HEK293 (cell line): ENCODE measurements at regions not wholly inside any gene's neighbourhood (a gene's known extent, or its start where the extent isn't known, plus 50 kb on each side); places are given as distances from the start of the nearest gene placed in this dataset.

Experiments
- CTCF ChIA-PET: fragments of 350-600 bp; formaldehyde crosslinking; extraction: SDS; loops from one replicate; lab custom pipeline; 2021; ENCODE audit warnings: antibody characterized with exemption; lab: Yijun Ruan, JAX
- POLR2A ChIA-PET: fragments of 300-600 bp; formaldehyde crosslinking; extraction: SDS; loops from one replicate; lab custom pipeline; 2020; ENCODE audit warnings: antibody characterized with exemption, inconsistent platforms; lab: Yijun Ruan, JAX
- H3K27ac ChIP-seq: fragments of 200-500 bp; sonication (Bioruptor generic); 2 replicates; pipeline ENCODE4 v1.5.1; 2014; ENCODE audit warnings: low read depth, low read length, control low read depth, inconsistent platforms; ENCODE audit errors: extremely low read depth
- H3K36me3 ChIP-seq, 2 experiments: fragments of 200-500 bp in 1 of 2; sonication (Bioruptor generic) in 1 of 2; 1 replicate in 1 of 2; 2 replicates in 1 of 2; pipeline ENCODE4 v1.5.1; 2014 to 2017; ENCODE audit warnings: inconsistent platforms in 2 of 2, low read length in 2 of 2; ENCODE audit not compliant: control insufficient read depth in 2 of 2, insufficient read depth in 1 of 2
- H3K4me1 ChIP-seq: fragments of 200-500 bp; sonication (Bioruptor generic); 2 replicates; pipeline ENCODE4 v1.5.1; 2014; ENCODE audit warnings: mild to moderate bottlenecking, low read length, inconsistent platforms; ENCODE audit not compliant: control insufficient read depth, insufficient read depth
- H3K4me3 ChIP-seq: 2 replicates; pipeline ENCODE4 v1.5.1; 2011; ENCODE audit warnings: low read depth, mild to moderate bottlenecking, control low read depth, low read length, moderate library complexity
- H3K9me3 ChIP-seq: fragments of 200-500 bp; sonication (Bioruptor generic); 2 replicates; pipeline ENCODE4 v1.5.1; 2014; ENCODE audit warnings: low read depth, low read length, inconsistent platforms; ENCODE audit not compliant: control insufficient read depth, insufficient read depth
- GLIS1 ChIP-seq: fragments of 450-650 bp; formaldehyde crosslinking; IDR thresholded peaks from 2 replicates; pipeline ENCODE4 v1.5.1; 2016; ENCODE audit warnings: missing biosample characterization, missing genetic modification characterization
- HIC1 ChIP-seq: fragments of 450-650 bp; formaldehyde crosslinking; IDR thresholded peaks from 2 replicates; pipeline ENCODE4 v1.5.1; 2016; ENCODE audit warnings: missing biosample characterization, missing genetic modification characterization
- REPIN1 ChIP-seq: fragments of 450-650 bp; formaldehyde crosslinking; IDR thresholded peaks from 2 replicates; pipeline ENCODE4 v1.5.1; 2017; ENCODE audit warnings: missing biosample characterization, missing genetic modification characterization, low read depth
- TSHZ1 ChIP-seq: fragments of 450-650 bp; formaldehyde crosslinking; IDR thresholded peaks from 2 replicates; pipeline ENCODE4 v1.5.1; 2016; ENCODE audit warnings: missing biosample characterization, missing genetic modification characterization, borderline replicate concordance
- WT1 ChIP-seq: fragments of 450-650 bp; formaldehyde crosslinking; IDR thresholded peaks from 2 replicates; pipeline ENCODE4 v1.5.1; 2016; ENCODE audit warnings: missing biosample characterization, missing genetic modification characterization
- ZEB2 ChIP-seq: fragments of 450-650 bp; formaldehyde crosslinking; IDR thresholded peaks from 2 replicates; pipeline ENCODE4 v1.5.1; 2016; ENCODE audit warnings: missing biosample characterization, missing genetic modification characterization
- ZFP3 ChIP-seq: fragments of 450-650 bp; formaldehyde crosslinking; IDR thresholded peaks from 2 replicates; pipeline ENCODE4 v1.5.1; 2016; ENCODE audit warnings: low read depth, missing biosample characterization, missing genetic modification characterization
- ZNF148 ChIP-seq: fragments of 450-650 bp; formaldehyde crosslinking; IDR thresholded peaks from 2 replicates; pipeline ENCODE4 v1.5.0; 2017; ENCODE audit warnings: missing biosample characterization, missing genetic modification characterization, borderline replicate concordance
- ZNF274 ChIP-seq, 2 experiments: fragments of 200-500 bp in 1 of 2; fragments of 450-650 bp in 1 of 2; sonication (Bioruptor generic) in 1 of 2; formaldehyde crosslinking in 1 of 2; IDR thresholded peaks; 2 replicates each; pipeline versions ENCODE4 v1.5.1 to v1.6.1; 2014 to 2016; ENCODE audit warnings: borderline replicate concordance in 1 of 2, inconsistent platforms in 1 of 2, low read length in 1 of 2, missing biosample characterization in 1 of 2, missing genetic modification characterization in 1 of 2
- ZNF280D ChIP-seq: fragments of 450-650 bp; formaldehyde crosslinking; IDR thresholded peaks from 2 replicates; pipeline ENCODE4 v1.5.1; 2016; ENCODE audit warnings: missing biosample characterization, missing genetic modification characterization
- ZNF324 ChIP-seq: fragments of 450-650 bp; formaldehyde crosslinking; IDR thresholded peaks from 2 replicates; pipeline ENCODE4 v1.5.1; 2016; ENCODE audit warnings: missing biosample characterization, missing genetic modification characterization
- ZNF513 ChIP-seq: fragments of 450-650 bp; IDR thresholded peaks from 2 replicates; pipeline ENCODE4 v1.5.1; 2018; ENCODE audit warnings: missing biosample characterization, missing genetic modification characterization
- ZNF621 ChIP-seq: fragments of 450-650 bp; formaldehyde crosslinking; IDR thresholded peaks from 2 replicates; pipeline ENCODE4 v1.5.1; 2017; ENCODE audit warnings: missing biosample characterization, missing genetic modification characterization
- ZNF660 ChIP-seq: fragments of 450-650 bp; IDR thresholded peaks from 2 replicates; pipeline ENCODE4 v1.5.1; 2018; ENCODE audit warnings: missing biosample characterization, mild to moderate bottlenecking, missing genetic modification characterization
- ZNF747 ChIP-seq: fragments of 450-650 bp; formaldehyde crosslinking; IDR thresholded peaks from 2 replicates; pipeline ENCODE4 v1.5.1; 2016; ENCODE audit warnings: missing biosample characterization, missing genetic modification characterization
- ZNF768 ChIP-seq: fragments of 450-650 bp; formaldehyde crosslinking; IDR thresholded peaks from 2 replicates; pipeline ENCODE4 v1.5.1; 2018; ENCODE audit warnings: missing biosample characterization, mild to moderate bottlenecking, missing genetic modification characterization
- ZNF792 ChIP-seq: fragments of 450-650 bp; formaldehyde crosslinking; IDR thresholded peaks from 2 replicates; pipeline ENCODE4 v1.5.1; 2016; ENCODE audit warnings: missing biosample characterization, missing genetic modification characterization
- ZNF843 ChIP-seq: fragments of 450-650 bp; formaldehyde crosslinking; IDR thresholded peaks from 2 replicates; pipeline ENCODE4 v1.5.1; 2016; ENCODE audit warnings: missing biosample characterization, missing genetic modification characterization
- ZSCAN5A ChIP-seq: fragments of 450-650 bp; formaldehyde crosslinking; IDR thresholded peaks from 2 replicates; pipeline ENCODE4 v1.5.1; 2016; ENCODE audit warnings: missing biosample characterization, missing genetic modification characterization

- no peak for TF ChIP-seq WT1 (tag by site-specific recombination)
- no peak for TF ChIP-seq REPIN1 (tag by site-specific recombination)
These were observed 65.7 kb downstream of the BEX3 start (continued) for GRCh38 chrX:103441878-103442535.

- no peak for TF ChIP-seq GLIS1 (tag by site-specific recombination)
- TF ChIP-seq ZNF768 (tag by site-specific recombination): no peak
- TF ChIP-seq HIC1 (tag by site-specific recombination): no peak
- no peak for TF ChIP-seq ZNF324 (tag by site-specific recombination)
- TF ChIP-seq WT1 (tag by site-specific recombination): no peak
- no peak for TF ChIP-seq ZNF621 (tag by site-specific recombination)
- no peak for TF ChIP-seq ZSCAN5A (tag by site-specific recombination)
- TF ChIP-seq ZNF792 (tag by site-specific recombination): no peak
- no peak for TF ChIP-seq ZNF513 (tag by site-specific recombination)
- no peak for TF ChIP-seq ZNF280D (tag by site-specific recombination)
- TF ChIP-seq ZFP3: no peak
- TF ChIP-seq TSHZ1: no peak
- TF ChIP-seq ZNF747 (tag by site-specific recombination): no peak
- no peak for TF ChIP-seq ZEB2 (tag by site-specific recombination)
- no peak for TF ChIP-seq ZNF148 (tag by site-specific recombination)
- no peak for TF ChIP-seq ZNF274 (IDR thresholded peaks at IDR 0.05; ENCODE audit: low read length)
- TF ChIP-seq ZNF274 (tag by site-specific recombination; IDR thresholded peaks at IDR 0.05; ENCODE audit: borderline replicate concordance): no peak
- no peak for TF ChIP-seq ZNF660
- no peak for TF ChIP-seq ZNF843 (tag by site-specific recombination)
- CTCF ChIA-PET: interaction anchor here (0.6 kb wide), 1 partner anchor 231 kb away, joined by 7 read pairs; no protein-coding TSS in a partner anchor
- Histone ChIP-seq H3K4me1 (no peaks in the 10 kb centered on the region), H3K9me3 (no peaks in the 10 kb centered on the region), H3K27ac (no peak overlapping the region), H3K4me3 (no peak overlapping the region), H3K36me3 (no peaks in the 10 kb centered on the region)
- POLR2A ChIA-PET: no interaction called here
These were observed 66.2 kb downstream of the BEX3 start for GRCh38 chrX:103442536-103442901.
